ENCODE measurements at regions not wholly inside any gene's neighbourhood (a gene's known extent, or its start where the extent isn't known, plus 50 kb on each side); places are given as distances from the start of the nearest gene placed in this dataset.

DNA sequence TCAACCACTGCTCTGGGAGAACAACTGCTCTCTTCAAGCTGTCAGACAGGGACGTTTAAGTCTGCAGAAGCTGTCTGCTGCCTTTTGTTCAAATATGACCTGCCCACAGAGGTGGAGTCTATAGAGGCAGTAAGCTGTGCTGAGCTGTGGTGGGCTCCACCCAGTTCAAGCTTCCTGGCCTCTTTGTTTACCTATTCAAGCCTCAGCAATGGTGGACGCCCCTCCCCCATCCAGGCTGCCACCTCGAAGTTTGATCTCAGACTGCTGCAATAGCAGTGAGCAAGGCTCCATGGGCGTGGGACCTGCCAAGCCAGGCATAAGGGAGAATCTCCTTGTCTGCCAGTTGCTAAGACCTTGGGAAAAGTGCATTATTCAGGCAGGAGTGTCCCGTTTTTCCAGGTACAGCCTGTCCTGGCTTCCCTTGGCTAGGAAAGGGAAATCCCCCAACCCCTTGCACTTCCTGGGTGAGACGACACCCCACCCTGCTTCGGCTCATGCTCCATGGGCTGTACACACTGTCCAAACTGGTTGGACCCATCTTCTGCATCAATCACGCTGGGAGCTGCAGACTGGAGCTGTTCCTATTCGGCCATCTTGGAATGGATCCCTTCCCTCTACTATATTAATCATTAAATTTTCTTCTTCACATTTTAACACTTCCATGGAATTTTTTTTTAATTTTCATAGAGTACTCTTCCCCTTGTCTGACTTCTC lies 167.0 kb upstream of the UBE2E2 start:
- DNase-seq, result peak; percentile 9

DNA sequence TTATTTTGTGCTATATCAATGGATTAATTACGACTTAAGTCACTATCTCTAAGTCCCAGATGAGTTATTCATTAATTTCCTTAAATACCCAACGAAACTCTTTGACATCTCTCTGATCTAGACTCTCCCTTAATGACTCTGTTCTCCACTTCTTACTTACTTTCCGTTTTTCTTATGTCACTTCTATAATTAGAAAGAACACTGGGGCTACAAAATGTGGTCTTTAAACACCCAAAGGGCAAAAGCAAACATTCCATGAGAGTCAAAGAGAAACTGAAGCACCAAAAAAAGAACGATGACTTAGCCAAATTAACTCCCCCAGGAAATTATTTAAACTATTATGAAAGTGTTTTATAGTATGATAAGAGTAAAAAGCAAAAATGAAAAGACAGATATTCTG lies 166.4 kb upstream of the UBE2E2 start:
- DNase-seq, result no peak

DNA sequence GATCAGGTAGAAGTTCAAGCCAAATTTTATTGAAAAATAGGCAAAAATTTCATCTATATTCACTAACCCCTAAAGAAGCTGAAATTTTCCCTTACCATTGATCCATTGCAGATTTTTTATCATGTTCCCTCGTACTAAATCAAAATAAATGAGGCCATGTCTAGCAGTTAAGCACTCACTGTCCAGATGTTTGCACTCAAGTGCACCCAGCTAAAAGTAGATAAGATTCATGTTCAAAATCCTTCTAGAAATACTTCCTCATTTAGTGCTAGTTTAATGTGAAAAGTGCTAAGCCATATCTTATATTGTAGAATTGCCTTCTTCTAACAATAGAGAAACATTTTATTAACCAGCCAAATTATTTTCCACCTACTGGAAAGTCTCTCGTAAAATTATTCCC lies 164.7 kb upstream of the UBE2E2 start:
- no peak for DNase-seq

DNA sequence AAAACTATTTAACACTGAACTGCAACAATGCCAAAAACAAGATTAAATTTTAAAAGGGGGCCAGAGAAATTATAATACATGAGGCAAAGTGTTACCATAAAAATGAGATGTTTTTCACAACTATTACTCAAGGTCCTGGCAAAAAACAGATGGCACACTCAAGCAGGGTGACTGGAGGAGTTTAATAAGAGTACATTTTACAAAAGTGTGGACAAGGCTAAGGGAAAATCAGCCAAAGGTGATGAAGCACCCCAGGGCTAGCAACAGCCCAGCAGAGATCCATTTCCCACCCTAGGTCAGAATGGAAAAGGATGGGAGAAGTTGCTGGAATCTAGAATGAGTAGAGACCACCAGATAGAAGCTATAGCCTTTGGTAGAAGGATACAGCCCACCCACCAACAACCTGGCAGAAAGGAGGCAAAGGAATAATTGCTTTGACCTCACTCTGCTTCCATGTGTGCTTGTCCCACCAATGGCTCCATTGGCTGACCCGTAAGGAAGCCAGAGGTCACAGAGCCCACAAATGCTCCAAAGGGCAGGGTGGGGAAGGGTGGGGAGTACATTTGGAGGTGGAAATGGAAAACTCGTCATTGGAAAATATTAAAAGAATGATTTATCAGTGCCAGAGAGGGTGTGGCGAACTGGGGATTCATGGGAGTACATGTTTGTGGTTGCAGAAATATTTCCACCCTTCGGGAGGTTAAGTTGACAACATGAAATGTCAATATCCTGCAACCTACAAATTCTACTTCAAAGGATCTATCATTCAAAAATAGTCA lies 161.0 kb upstream of the UBE2E2 start:
- no peak for DNase-seq

DNA sequence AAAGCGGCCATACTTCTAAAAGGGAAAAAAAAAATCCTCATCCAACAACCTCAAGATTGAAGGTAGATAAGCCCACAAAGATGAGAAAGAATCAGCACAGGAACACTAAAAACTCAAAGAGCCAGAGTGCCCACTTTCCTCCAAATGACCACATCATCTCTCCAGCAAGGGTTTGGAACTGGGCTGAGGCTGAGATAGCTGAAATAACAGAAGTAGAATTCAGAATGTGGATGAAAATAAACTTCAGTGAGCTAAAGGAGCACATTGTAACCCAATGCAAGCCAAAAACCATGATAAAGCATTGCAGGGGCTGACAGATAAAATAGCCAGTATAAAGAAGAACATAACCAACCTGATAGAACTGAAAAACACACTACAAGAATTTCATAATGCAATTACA lies 158.7 kb upstream of the UBE2E2 start:
- DNase-seq, result no peak

DNA sequence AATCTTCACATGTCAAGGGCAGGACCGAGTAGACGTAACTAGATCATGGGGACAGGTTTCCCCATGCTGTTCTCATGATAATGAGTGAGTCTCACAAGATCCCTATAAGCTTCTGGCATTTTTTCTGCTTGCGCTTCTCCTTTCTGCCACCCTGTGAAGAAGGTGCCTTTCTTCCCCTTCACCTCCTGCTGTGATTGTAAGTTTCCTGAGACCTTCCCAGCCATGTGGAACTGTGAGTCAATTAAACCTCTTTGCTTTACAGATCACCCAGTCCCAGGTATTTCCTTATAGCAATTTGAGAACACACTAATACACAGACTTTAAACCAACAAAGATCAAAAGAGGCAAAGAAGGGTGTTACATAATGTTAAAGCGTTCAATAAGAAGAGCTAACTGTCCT lies 156.6 kb upstream of the UBE2E2 start:
- DNase-seq, result no peak

DNA sequence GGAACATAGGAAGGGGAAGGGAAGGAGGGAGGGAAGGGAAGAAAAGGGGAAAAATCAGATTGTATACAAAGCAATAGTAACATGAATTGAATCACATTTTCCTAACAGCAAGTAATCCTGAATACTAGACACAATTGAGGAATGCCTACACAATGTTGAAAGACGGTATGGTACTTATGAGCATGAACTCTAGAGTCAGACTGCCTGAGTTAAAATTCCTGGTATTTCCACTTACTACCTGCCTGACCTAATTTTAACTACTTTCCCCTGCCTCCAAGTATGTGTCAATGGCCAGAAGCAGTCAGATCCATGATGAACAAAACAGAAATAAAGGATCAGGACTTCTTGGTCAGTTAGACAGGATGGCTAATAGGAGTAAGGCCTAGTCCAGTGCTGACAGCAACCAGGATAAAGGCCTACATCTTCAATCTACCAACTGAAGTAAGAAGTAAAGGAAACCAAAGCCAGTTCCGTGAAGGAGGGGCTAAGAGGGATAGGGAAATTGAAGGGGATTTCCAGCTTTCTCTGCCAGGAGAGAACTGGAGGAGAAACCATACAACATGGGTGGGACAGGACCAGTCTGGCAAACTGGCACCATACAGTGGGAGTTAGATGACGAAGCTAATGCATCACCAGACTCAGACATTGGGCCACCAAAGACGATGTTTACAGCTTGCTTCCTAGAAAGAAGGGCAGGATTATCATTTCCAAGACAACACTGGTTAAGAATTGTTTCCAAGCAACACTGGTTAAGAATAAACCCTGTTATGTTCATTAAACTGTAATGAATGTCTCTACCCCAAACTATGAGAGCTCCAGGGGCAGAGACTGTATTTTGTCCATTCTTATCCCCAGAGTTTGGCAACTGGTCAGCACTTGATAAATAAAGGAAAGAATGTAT lies 151.6 kb upstream of the UBE2E2 start:
- no peak for DNase-seq

DNA sequence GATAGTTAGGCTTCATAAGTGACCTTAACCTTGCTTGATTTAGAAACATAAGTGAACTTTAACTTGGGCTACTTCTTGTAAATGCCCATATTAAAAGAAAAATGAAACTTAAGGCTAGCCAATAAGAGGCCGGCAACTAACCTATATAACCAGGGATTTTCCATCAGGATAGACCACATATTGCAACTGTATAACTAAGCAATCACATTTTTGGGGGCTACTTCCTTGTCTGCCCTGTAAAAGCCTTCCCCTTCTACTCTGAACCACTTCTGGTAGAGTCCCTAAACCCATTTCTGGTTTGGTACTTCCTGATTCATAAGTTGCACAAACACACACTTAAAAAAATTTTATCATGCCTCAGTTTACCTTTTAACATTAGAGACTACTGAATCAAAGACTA lies 150.9 kb upstream of the UBE2E2 start:
- DNase-seq, result no peak

DNA sequence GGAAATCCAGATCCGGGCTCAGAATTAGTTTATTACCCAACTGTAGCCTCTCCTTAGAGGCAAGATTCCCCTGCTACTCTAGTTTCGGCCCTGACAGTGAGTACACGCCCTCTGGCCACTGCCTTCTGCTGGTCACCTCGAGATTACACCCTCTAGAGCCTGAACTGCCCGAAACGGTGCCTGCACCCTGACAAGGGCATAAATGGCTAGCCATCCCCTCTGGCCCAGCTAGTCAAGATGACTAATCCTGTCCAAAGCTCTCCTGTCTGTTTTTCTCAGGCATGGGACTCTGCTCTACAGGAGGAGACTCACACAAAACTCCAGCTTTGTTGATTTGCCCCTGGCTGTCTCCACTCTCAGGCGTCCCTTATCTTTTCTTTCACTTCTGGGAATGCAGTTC lies 150.5 kb upstream of the UBE2E2 start:
- DNase-seq, result no peak

DNA sequence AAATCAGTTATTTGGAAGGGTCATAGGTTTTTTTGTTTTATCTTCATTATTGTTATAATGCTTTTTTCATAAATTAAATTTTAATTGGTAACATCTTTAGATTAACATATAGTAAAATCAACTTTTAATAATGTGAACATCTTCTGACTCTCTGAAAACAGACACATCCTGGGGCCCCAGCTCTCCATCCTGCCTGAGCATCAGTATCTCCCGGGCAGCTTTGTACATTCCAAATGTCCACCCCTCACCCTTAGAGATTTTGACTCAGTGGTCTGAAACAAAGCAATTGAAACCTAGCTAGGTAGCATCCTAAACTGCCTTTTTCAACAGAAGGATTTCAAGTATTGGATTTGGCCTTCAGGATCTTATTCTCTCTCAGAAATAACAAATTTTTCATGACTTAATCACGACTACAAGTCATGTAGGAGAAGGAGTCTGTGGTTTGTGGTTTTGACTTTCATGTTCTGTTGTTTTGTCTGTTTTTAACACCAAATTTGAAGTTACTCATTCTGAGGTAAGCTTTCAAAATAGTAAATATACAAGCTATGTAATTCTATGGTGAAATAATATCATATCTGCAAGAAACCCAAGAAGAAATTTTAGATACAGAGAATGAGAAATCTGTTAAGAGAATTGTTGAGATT lies 147.3 kb upstream of the UBE2E2 start:
- no peak for DNase-seq

DNA sequence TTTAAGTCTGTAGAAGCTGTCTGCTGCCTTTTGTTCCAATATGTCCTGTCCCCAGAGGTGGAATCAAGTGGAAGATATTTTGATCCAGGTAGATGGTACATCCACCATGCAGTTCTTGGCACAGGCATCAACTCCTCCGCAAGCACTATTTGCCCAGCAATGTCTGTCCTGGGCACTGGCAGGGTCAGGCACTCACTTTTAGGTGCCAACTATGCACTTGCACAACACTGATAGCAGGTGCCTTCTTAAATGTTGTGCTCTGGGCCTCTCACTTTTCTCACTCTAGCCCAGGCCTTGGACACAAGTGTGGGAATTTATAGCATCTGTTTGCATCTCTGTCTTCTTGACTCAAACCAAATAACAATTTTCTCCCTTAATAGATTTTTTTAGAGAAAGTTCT lies 140.5 kb upstream of the UBE2E2 start:
- DNase-seq, result no peak

DNA sequence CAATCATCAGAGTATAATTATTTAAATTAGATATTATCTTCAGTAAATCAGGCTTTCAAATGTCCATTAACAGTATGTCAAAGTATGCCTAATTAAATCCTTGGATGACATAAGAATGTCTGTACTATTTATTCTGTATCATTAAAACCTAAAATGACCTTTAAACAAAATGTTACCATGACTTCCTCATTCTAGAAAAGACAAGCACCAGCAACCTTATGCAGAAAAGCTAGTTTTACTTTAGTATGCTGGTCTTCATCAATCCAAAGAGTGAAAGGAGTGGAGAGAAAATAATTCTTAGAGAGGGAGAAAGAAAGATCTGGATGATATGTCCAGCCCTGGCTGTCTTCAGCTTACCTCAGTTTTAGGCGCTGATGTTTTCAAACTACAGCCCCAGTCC lies 140.1 kb upstream of the UBE2E2 start:
- DNase-seq, result no peak

DNA sequence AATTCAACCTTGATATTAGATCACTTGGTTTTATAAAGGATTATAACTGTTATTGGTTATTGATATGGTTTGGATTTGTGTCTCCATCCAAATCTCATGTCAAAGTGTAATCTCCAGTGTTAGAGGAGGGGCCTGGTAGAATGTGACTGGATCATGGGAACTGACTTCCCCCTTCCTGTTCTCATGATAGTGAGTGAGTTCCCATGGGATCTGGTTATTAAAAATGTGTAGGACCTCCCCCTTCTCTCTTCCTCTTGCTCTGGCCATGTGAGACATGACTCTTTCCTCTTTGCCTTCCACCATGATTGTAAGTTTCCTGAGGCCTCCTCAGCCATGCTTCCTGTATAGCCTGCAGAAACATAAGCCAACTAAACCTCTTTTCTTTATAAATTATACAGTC lies 136.0 kb upstream of the UBE2E2 start:
- no peak for DNase-seq

DNA sequence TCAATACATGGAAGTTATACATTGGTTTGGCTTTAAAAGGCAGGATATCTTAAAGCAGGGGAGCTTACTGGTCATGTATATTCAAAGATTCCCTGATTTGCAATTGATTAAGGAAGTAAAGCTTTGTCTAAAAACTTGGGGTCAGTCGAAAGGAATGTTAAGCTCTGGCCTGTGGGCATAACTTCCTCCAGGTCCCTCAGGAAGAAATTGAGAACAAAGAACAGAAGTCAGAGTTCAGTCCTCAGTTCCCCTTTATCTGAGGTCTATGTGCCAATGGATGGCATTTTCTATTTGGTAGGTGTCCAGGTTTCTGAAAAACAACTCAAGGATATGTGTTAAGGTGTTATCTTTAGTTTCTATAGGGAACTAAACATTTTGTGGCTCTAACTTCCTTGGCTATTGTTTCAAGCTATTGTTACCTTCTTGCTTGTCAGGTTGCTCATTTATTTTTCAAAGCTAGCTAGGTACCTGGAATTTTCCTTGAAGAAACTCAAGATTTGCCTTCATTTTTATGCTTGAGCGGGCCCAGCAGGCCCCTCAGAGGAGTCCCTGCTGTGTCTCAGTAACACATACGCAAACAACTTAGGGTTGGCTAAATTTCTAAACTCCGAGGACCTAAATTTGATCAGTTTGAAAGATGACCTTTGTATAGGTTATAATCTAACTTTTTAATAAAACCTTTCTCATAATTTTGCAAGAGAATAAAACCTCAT lies 135.0 kb upstream of the UBE2E2 start:
- DNase-seq, result no peak

DNA sequence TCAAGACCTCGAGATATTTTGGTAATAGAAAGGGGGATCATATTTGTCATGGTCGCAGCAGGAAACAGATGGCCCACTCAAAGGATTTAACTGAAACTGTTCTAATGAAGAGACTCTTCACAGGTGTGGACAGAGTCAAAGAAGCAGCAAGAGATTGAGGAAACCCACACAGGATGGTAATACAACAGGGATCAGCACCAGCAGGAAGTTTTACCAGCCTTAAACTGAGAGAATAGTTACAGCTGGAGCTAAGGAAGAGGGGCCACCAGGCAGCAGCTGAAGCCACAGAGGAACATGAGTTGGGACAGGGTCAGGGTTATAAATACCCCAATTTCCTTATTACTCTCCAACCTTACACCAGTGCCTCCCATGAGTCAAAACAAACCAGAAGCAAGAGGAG lies 131.8 kb upstream of the UBE2E2 start:
- DNase-seq, result no peak

DNA sequence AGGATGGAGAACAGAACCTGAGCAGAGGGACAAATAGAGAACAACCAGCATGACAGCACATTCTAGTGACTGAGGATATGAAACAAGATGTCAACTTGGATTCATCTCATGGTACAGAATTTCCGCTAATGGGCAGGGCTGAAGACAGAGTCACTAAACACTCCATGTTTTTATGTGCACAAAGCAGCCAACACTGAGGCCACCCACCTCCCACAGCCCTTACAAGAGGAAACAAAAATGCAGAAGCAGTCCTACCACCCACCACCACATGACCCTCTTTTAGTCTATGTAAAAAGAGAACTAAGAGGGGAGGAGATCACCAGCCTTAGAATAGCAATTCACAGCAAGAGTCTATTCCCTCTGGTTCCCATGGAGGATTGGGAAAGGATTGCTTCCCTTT lies 131.4 kb upstream of the UBE2E2 start:
- DNase-seq, result no peak

DNA sequence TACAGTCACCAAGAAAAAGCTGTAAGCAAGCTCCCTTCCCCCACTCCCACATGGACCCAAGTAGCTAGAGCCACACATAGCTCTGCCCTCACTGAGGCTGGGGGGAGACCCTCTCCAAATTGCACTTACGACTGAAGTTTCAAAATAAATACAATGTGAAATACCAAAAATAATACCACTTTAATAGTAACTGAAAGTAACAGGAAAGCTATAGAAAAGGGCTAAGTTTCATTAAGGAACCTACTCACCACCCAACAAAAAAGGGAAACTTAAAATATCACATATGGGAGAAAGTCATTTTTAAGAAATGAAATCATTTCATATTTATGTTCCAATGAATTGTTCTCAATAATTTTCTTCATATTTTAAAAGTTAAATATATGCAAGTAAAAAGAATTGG lies 130.4 kb upstream of the UBE2E2 start:
- DNase-seq, result no peak

DNA sequence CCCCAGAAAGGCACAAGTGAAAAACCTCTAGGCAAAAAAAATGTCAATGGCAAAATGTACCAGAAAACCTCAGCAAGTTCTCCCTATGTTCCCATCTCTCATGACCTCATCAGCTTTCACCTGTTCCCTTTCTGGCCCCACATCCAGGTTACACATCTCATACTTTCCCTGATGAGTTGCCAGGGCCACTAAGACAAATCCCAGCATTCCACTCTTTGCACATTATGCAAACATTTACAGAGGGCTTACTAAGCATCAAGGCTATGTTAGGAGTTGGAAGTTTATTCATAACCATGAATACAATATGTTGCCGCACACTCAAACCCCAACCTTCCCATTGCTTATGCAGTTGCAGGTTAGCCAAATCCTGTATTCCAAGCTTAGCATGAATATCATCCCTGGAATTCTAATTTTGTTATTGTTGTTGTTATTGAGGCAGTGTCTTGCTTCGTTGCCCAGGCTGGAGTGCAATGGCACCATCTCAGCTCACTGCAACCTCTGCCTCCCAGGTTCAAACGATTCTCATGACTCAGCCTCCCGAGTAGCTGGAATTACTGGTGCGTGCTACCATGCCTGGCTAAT lies 129.3 kb upstream of the UBE2E2 start:
- DNase-seq, result no peak

DNA sequence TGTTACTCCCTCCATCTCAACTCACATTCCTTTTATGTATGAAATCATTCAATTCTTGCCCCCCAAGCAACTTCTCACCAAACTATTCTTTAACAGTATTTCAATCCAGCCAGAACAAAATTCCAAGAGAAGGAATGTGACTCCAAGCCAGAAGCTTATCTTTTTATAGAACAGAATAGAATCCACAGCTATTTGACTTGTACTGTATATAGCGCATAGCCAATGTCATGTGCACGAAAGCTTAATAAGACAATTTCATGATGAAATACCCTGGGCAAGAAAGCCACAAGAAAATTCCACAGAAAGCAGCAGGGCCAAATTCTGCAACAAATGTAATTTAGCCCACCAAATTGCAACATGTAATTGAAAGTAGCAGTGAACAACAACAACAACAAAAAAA lies 127.6 kb upstream of the UBE2E2 start:
- no peak for DNase-seq

DNA sequence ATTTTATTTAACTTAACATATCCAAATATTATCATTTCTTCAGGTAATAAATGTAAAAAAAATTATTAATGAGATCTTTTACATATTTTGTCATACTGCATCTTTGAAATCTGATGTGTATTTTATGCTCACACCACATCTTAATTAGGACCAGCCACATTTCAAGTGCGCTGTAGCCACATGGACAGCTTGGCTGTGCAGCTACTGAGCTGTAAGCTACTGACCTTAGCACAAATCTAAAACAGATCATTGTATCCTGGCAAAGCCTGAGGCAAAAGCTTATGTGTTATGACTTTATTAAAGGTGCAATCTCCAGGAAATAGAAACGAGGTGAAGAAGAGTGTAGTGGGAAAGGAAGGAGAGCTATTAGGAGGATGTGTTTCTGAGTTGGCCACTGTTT lies 126.7 kb upstream of the UBE2E2 start:
- DNase-seq, result no peak

DNA sequence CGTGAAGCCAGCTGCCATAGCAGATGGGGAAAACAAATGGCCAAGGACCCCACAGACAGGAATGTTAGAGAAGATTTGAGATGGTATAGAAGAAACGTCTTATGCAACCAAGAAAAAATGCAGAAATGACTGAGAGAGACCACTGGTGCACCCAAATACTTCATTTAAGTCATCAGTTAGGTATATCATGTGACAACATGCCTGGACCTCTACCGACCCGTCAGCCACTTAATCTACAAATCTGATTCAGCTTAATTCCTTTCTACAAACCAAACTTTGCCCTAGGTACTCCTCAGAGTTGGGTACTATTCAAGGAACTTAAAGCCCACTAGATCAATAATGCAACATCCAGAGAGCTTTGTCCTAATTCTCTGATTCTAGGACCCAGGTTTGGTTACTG lies 126.0 kb upstream of the UBE2E2 start:
- no peak for DNase-seq

DNA sequence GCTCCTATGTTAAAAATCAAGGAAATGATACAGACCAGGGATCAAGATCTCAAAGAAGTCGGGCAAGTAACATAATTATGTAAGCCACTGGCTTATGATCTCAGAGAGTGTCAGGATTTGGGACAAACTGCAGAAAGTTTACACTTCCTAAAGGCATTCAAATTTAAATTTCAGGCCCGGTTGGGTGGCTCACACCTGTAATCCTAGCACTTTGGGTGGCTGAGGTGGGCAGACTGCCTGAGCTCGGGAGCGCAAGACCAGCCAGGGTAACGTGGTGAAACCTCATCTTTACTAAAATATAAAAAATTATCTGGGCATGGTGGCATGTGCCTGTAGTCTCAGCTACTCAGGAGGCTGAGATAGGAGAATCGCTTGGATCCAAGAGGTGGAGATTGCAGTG lies 124.4 kb upstream of the UBE2E2 start:
- no peak for DNase-seq
